ENCODE measurements at regions not wholly inside any gene's neighbourhood (a gene's known extent, or its start where the extent isn't known, plus 50 kb on each side); places are given as distances from the start of the nearest gene placed in this dataset.

DNA sequence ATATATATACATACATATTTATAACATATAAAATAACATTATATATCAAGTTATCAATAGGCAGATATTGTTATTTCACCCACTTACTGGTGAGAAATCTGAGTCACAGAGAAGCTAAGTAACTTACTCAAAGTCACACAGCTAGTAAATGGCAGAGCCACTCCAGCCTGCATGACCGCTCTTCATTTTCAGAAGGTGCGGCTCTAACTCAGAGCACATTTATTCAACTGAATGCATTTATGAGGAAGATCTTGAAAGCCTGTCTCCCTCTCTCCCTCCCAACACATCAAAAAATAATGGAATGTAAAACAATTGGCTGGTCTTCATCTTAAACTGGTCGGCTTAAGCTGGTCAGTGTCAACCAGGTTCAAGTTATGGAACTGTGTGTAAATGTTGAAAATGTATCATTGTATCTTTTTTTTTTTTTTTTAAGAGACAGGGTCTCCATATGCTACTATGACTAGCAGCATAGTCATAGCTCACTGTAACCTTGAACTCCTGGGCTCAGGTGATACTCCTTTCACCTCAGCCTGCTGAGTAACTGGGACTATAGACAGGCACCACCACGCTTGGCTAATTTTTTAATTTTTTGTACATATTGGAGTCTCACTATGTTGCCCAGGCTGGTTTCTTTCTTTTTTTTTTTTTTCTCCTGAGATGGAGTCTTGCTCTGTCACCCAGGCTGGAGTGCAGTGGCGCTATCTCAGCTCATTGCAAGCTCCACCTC, 70.7 kb upstream of the NCOA3 start:
- TF ChIP-seq CTCF (IDR thresholded peaks at IDR 0.05): no peak
- TF ChIP-seq EZH2 (IDR thresholded peaks at IDR 0.05): no peak

Measured in neural progenitor cell (in vitro differentiated cells).